ENCODE measurements at regions not wholly inside any gene's neighbourhood (a gene's known extent, or its start where the extent isn't known, plus 50 kb on each side); places are given as distances from the start of the nearest gene placed in this dataset.
"Not testable (repeated sequence)": the region's sequence is repeated elsewhere in the genome, so short reads cannot be mapped to it uniquely, and the experiment has no call there.

GRCh38 chr1:232745698-232746097 is 59.5 kb upstream of the MAP10 start:
- H3K27ac ChIP-seq (ENCODE audit: low read depth in 1 of 2, low read length in 2 of 2); H3K27me3 ChIP-seq (ENCODE audit: control insufficient read depth in 4 of 4, insufficient read depth in 4 of 4, low read length in 3 of 4); H3K4me1 ChIP-seq (ENCODE audit: control insufficient read depth in 4 of 4, insufficient read depth in 4 of 4, low read length in 3 of 4); DNase-seq (ENCODE audit: low spot score); H3K9ac ChIP-seq (ENCODE audit: low read depth in 1 of 2, low read length in 2 of 2); H3K36me3 ChIP-seq (ENCODE audit: control insufficient read depth in 4 of 4, insufficient read depth in 3 of 4, low read depth in 1 of 4, low read length in 3 of 4); H3K4me3 ChIP-seq (ENCODE audit: low read depth in 1 of 3, low read length in 3 of 3): not testable (repeated sequence)
- H3K9me3 ChIP-seq (ENCODE audit: control insufficient read depth in 4 of 4, low read length in 3 of 4) = peaks cover 6 to 23% (median 7%) of the 10 kb centered on the region in 4 donors
- WGBS = 68% methylated on average over 2 of the region's 2 CpGs

DNA sequence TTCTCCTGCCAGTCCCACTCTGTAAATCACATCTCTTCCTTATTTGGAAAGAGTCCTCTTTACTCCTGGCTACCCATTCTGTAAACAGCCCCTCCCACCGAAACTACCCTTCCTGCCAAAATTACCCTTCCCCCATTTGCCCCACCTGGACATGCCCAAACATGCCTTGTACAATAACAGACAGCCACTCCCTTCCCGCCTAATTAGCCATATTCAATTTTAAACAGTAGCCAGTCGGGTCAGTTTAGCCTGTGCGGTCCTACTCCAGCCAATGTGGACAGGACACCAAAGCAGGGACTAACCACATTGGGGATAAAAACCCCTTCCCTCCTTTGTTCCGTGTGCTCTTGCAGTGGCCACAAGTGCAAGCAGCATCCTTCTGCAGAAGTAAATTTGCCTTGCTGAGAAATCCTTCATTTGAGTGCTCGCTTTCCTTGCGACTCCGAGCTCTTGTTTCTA is 56.3 kb upstream of the MAP10 start:
- peaks cover 0 to 3% (median 0%) of the 10 kb centered on the region in 4 donors for H3K36me3 ChIP-seq (ENCODE audit: control insufficient read depth in 4 of 4, insufficient read depth in 3 of 4, low read depth in 1 of 4, low read length in 3 of 4)
- no peak for DNase-seq (ENCODE audit: low spot score)
- no peak overlapping the region for H3K4me3 ChIP-seq (ENCODE audit: low read depth in 1 of 3, low read length in 3 of 3)
- H3K9me3 ChIP-seq (ENCODE audit: control insufficient read depth in 4 of 4, low read length in 3 of 4) = peaks cover 6 to 23% (median 7%) of the 10 kb centered on the region in 4 donors
- 88% methylated on average over 8 of the region's 8 CpGs for WGBS
- TF ChIP-seq RXRA (IDR thresholded peaks at IDR 0.05) (no peak), FOXA2 (IDR thresholded peaks at IDR 0.05) (no peak), JUND (IDR thresholded peaks at IDR 0.05) (no peak), HNF4G (IDR thresholded peaks at IDR 0.05) (no peak), SP1 (IDR thresholded peaks at IDR 0.05) (no peak), RAD21 (IDR thresholded peaks at IDR 0.05) (no peak), MAX (IDR thresholded peaks at IDR 0.05) (no peak), FOXA1 (IDR thresholded peaks at IDR 0.05) (no peak), ZBTB33 (IDR thresholded peaks at IDR 0.05) (no peak), HNF4A (conservative IDR thresholded peaks at IDR 0.05) (no peak), TAF1 (conservative IDR thresholded peaks at IDR 0.05) (no peak)
- TF ChIP-seq, protein P1, sequence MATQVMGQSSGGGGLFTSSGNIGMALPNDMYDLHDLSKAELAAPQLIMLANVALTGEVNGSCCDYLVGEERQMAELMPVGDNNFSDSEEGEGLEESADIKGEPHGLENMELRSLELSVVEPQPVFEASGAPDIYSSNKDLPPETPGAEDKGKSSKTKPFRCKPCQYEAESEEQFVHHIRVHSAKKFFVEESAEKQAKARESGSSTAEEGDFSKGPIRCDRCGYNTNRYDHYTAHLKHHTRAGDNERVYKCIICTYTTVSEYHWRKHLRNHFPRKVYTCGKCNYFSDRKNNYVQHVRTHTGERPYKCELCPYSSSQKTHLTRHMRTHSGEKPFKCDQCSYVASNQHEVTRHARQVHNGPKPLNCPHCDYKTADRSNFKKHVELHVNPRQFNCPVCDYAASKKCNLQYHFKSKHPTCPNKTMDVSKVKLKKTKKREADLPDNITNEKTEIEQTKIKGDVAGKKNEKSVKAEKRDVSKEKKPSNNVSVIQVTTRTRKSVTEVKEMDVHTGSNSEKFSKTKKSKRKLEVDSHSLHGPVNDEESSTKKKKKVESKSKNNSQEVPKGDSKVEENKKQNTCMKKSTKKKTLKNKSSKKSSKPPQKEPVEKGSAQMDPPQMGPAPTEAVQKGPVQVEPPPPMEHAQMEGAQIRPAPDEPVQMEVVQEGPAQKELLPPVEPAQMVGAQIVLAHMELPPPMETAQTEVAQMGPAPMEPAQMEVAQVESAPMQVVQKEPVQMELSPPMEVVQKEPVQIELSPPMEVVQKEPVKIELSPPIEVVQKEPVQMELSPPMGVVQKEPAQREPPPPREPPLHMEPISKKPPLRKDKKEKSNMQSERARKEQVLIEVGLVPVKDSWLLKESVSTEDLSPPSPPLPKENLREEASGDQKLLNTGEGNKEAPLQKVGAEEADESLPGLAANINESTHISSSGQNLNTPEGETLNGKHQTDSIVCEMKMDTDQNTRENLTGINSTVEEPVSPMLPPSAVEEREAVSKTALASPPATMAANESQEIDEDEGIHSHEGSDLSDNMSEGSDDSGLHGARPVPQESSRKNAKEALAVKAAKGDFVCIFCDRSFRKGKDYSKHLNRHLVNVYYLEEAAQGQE (IDR thresholded peaks at IDR 0.05) = no peak
- H3K27me3 ChIP-seq (ENCODE audit: control insufficient read depth in 4 of 4, insufficient read depth in 4 of 4, low read length in 3 of 4) = no peaks in the 10 kb centered on the region
- H3K9ac ChIP-seq (ENCODE audit: low read depth in 1 of 2, low read length in 2 of 2) = no peak overlapping the region
- no peak overlapping the region for H3K27ac ChIP-seq (ENCODE audit: low read depth in 1 of 2, low read length in 2 of 2)
- H3K4me1 ChIP-seq (ENCODE audit: control insufficient read depth in 4 of 4, insufficient read depth in 4 of 4, low read length in 3 of 4) = peaks cover 2 to 13% (median 8%) of the 10 kb centered on the region in 4 donors

- Histone ChIP-seq H3K9ac (ENCODE audit: low read depth in 1 of 2, low read length in 2 of 2) (no peak overlapping the region), H3K27ac (ENCODE audit: low read depth in 1 of 2, low read length in 2 of 2) (no peak overlapping the region), H3K4me3 (ENCODE audit: low read depth in 1 of 3, low read length in 3 of 3) (no peak overlapping the region), H3K9me3 (ENCODE audit: control insufficient read depth in 4 of 4, low read length in 3 of 4) (peaks cover 6 to 23% (median 7%) of the 10 kb centered on the region in 4 donors), H3K4me1 (ENCODE audit: control insufficient read depth in 4 of 4, insufficient read depth in 4 of 4, low read length in 3 of 4) (peaks cover 0 to 9% (median 4%) of the 10 kb centered on the region in 4 donors), H3K36me3 (ENCODE audit: control insufficient read depth in 4 of 4, insufficient read depth in 3 of 4, low read depth in 1 of 4, low read length in 3 of 4) (peaks cover 0 to 3% (median 0%) of the 10 kb centered on the region in 4 donors), H3K27me3 (ENCODE audit: control insufficient read depth in 4 of 4, insufficient read depth in 4 of 4, low read length in 3 of 4) (no peaks in the 10 kb centered on the region)
- DNase-seq (ENCODE audit: low spot score) = no peak
- 56% methylated on average over 7 of the region's 7 CpGs for WGBS
- no peak for TF ChIP-seq JUND (IDR thresholded peaks at IDR 0.05)
- TF ChIP-seq FOXA2 (IDR thresholded peaks at IDR 0.05) = no peak
- no peak for TF ChIP-seq ZBTB33 (IDR thresholded peaks at IDR 0.05)
- TF ChIP-seq MAX (IDR thresholded peaks at IDR 0.05) = no peak
- no peak for TF ChIP-seq GABPA (IDR thresholded peaks at IDR 0.05 in 1 of 2, conservative IDR thresholded peaks at IDR 0.05 in 1 of 2)
- TF ChIP-seq RAD21 (IDR thresholded peaks at IDR 0.05) = no peak
- TF ChIP-seq NR2F2 (IDR thresholded peaks at IDR 0.05) = no peak
- no peak for TF ChIP-seq SP1 (IDR thresholded peaks at IDR 0.05)
- TF ChIP-seq YY1 (IDR thresholded peaks at IDR 0.05) = no peak
- TF ChIP-seq HNF4G (IDR thresholded peaks at IDR 0.05) = no peak
- no peak for TF ChIP-seq TAF1 (conservative IDR thresholded peaks at IDR 0.05)
- TF ChIP-seq, protein P2, sequence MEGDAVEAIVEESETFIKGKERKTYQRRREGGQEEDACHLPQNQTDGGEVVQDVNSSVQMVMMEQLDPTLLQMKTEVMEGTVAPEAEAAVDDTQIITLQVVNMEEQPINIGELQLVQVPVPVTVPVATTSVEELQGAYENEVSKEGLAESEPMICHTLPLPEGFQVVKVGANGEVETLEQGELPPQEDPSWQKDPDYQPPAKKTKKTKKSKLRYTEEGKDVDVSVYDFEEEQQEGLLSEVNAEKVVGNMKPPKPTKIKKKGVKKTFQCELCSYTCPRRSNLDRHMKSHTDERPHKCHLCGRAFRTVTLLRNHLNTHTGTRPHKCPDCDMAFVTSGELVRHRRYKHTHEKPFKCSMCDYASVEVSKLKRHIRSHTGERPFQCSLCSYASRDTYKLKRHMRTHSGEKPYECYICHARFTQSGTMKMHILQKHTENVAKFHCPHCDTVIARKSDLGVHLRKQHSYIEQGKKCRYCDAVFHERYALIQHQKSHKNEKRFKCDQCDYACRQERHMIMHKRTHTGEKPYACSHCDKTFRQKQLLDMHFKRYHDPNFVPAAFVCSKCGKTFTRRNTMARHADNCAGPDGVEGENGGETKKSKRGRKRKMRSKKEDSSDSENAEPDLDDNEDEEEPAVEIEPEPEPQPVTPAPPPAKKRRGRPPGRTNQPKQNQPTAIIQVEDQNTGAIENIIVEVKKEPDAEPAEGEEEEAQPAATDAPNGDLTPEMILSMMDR (IDR thresholded peaks at IDR 0.05; ENCODE audit: low read depth, low read length, missing input control) = no peak
Measured at GRCh38 chr1:232751393-232752140, 53.6 kb upstream of the MAP10 start.

Data from liver (tissue), 8 donors.